ENCODE measurements at regions not wholly inside any gene's neighbourhood (a gene's known extent, or its start where the extent isn't known, plus 50 kb on each side); places are given as distances from the start of the nearest gene placed in this dataset.

DNA sequence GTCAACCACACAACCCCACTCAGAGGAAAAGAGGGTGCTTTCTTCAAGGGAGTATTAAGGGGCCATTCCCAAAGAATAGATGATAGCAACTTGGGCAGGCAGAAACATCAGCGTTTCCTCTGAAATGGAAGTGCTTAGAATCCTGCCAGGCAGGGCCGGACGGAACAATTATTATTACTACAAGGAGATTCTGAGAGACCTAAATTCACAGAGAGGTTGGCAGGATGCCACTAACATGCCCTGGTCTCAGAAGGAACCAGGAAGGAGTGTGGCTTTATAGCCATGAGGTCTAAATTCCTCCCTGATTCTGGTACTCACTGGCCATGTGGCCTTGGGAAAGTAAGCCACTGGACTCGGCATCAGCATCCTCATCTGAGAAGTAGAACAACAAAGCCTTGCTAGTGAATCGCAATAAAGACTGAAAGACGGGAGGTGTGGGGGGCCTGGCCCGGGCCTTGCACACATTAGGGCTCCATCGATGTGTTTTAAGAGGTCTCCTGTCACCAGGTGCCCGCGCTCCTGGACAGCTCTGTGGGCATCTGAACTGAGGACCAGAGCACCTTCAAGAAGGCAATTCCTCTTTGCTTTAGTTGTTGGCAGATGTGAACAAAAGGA, 131.5 kb downstream of the OAT start:
- no peak overlapping the region for H3K27ac ChIP-seq (ENCODE audit: insufficient read length, low read depth, low read length)
- no peak for DNase-seq
- TF ChIP-seq, protein P1, sequence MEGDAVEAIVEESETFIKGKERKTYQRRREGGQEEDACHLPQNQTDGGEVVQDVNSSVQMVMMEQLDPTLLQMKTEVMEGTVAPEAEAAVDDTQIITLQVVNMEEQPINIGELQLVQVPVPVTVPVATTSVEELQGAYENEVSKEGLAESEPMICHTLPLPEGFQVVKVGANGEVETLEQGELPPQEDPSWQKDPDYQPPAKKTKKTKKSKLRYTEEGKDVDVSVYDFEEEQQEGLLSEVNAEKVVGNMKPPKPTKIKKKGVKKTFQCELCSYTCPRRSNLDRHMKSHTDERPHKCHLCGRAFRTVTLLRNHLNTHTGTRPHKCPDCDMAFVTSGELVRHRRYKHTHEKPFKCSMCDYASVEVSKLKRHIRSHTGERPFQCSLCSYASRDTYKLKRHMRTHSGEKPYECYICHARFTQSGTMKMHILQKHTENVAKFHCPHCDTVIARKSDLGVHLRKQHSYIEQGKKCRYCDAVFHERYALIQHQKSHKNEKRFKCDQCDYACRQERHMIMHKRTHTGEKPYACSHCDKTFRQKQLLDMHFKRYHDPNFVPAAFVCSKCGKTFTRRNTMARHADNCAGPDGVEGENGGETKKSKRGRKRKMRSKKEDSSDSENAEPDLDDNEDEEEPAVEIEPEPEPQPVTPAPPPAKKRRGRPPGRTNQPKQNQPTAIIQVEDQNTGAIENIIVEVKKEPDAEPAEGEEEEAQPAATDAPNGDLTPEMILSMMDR (conservative IDR thresholded peaks at IDR 0.05), result no peak
- no peak overlapping the region for H2AK5ac ChIP-seq (ENCODE audit: insufficient read length, low read length)
- Mint-ChIP-seq H3K4me1 (no peaks in the 10 kb centered on the region), H3K27me3 (ENCODE audit: low read depth) (no peaks in the 10 kb centered on the region; the same call in none of the 2 replicates), H3K4me3 (no peak overlapping the region), H3K9me3 (no peaks in the 10 kb centered on the region), H3K27ac (no peak overlapping the region), H3K36me3 (ENCODE audit: insufficient read depth in 1 of 3, low read depth in 3 of 3) (no peaks in the 10 kb centered on the region)
- H3K23me2 ChIP-seq (ENCODE audit: insufficient read length, low read depth, low read length, poor library complexity, severe bottlenecking), result no peaks in the 10 kb centered on the region
- no peak overlapping the region for H3K18ac ChIP-seq (ENCODE audit: insufficient read length, low read depth, low read length)
- no peak overlapping the region for H2BK5ac ChIP-seq (ENCODE audit: insufficient read length, low read length)
- H2BK15ac ChIP-seq (ENCODE audit: low read depth, low read length), result no peak overlapping the region
- H4K20me1 ChIP-seq (ENCODE audit: control insufficient read depth, insufficient read depth, insufficient read length), result no peaks in the 10 kb centered on the region
- H3K79me2 ChIP-seq (ENCODE audit: insufficient read depth, low read length), result no peaks in the 10 kb centered on the region
- no peak overlapping the region for H3K56ac ChIP-seq (ENCODE audit: insufficient read length, low read depth, low read length)
- no peak overlapping the region for H2BK12ac ChIP-seq (ENCODE audit: insufficient read length, low read depth, low read length)
- no peak overlapping the region for H2BK120ac ChIP-seq (ENCODE audit: low read depth, low read length, poor library complexity, severe bottlenecking)
- no peak overlapping the region for H4K91ac ChIP-seq (ENCODE audit: insufficient read length, low read depth, low read length)
- no peak overlapping the region for H2BK20ac ChIP-seq (ENCODE audit: low read depth, low read length, poor library complexity, severe bottlenecking)
- no peak overlapping the region for H4K8ac ChIP-seq (replicated peaks; ENCODE audit: insufficient read length, low read depth, low read length)
- H2AFZ ChIP-seq (ENCODE audit: low read length), result no peak overlapping the region
- H3K9me3 ChIP-seq (ENCODE audit: control insufficient read depth, low read depth, low read length), result no peaks in the 10 kb centered on the region
- no peak overlapping the region for H3K4me2 ChIP-seq (ENCODE audit: insufficient read depth, insufficient read length, low read length)
- no peaks in the 10 kb centered on the region for H3K4me1 ChIP-seq (ENCODE audit: insufficient read depth, low read length)
- no peak overlapping the region for H3K14ac ChIP-seq (ENCODE audit: insufficient read depth, low read length)
- H3K23ac ChIP-seq (ENCODE audit: insufficient read length, low read depth, low read length), result no peak overlapping the region
- WGBS (ENCODE audit: extremely low coverage, insufficient read length, low lambda C conversion rate), result no CpG with 5 or more reads among the region's 10 CpGs
- H4K5ac ChIP-seq (ENCODE audit: insufficient read length, low read depth, low read length), result no peak overlapping the region
- H3K79me1 ChIP-seq (ENCODE audit: insufficient read depth, low read depth, low read length, poor library complexity, severe bottlenecking), result no peaks in the 10 kb centered on the region
- H3K9ac ChIP-seq (ENCODE audit: extremely low read depth, insufficient read length, low read length), result no peak overlapping the region
- H3T11ph ChIP-seq (ENCODE audit: low read length), result no peak overlapping the region
- no peak overlapping the region for H3K4ac ChIP-seq (ENCODE audit: low read depth, low read length)
- no peaks in the 10 kb centered on the region for H3K27me3 ChIP-seq (ENCODE audit: insufficient read depth, low read length)
